H9 (cell line): ENCODE measurements at regions not wholly inside any gene's neighbourhood (a gene's known extent, or its start where the extent isn't known, plus 50 kb on each side); places are given as distances from the start of the nearest gene placed in this dataset.

ENCODE experiments used
- DNase-seq: peaks from one replicate; pipeline ENCODE4 v3.0.0-alpha.2; 2017
- H2AFZ ChIP-seq: one replicate; pipeline ENCODE4 v1.6.1; 2013; ENCODE audit warnings: mild to moderate bottlenecking, low read length, control low read depth, moderate library complexity
- H2AK5ac ChIP-seq: 2 replicates; pipeline ENCODE4 v1.6.1; 2013; ENCODE audit warnings: low read length, control low read depth, mixed read lengths; ENCODE audit not compliant: insufficient read length
- H2BK120ac ChIP-seq: one replicate; pipeline ENCODE4 v1.6.1; 2013; ENCODE audit warnings: low read depth, mild to moderate bottlenecking, low read length, control low read depth, inconsistent platforms; ENCODE audit not compliant: poor library complexity, severe bottlenecking
- H2BK12ac ChIP-seq: 2 replicates; pipeline ENCODE4 v1.6.1; 2013; ENCODE audit warnings: low read length, control low read depth, mixed read lengths, low read depth; ENCODE audit not compliant: insufficient read length
- H2BK15ac ChIP-seq: 2 replicates; pipeline ENCODE4 v1.6.1; 2013; ENCODE audit warnings: low read depth, low read length, control low read depth
- H2BK20ac ChIP-seq: one replicate; pipeline ENCODE4 v1.6.1; 2013; ENCODE audit warnings: low read depth, mild to moderate bottlenecking, low read length, control low read depth, inconsistent platforms; ENCODE audit not compliant: poor library complexity, severe bottlenecking
- H2BK5ac ChIP-seq: 2 replicates; pipeline ENCODE4 v1.6.1; 2013; ENCODE audit warnings: low read length, control low read depth, mixed read lengths; ENCODE audit not compliant: insufficient read length
- H3K14ac ChIP-seq: 2 replicates; pipeline ENCODE4 v1.6.1; 2013; ENCODE audit warnings: low read length, control low read depth; ENCODE audit not compliant: insufficient read depth
- H3K18ac ChIP-seq: 2 replicates; pipeline ENCODE4 v1.6.1; 2013; ENCODE audit warnings: low read depth, mild to moderate bottlenecking, mixed read lengths, low read length, control low read depth; ENCODE audit not compliant: insufficient read length
- H3K23ac ChIP-seq: 2 replicates; pipeline ENCODE4 v1.6.1; 2013; ENCODE audit warnings: low read length, control low read depth, mixed read lengths, low read depth; ENCODE audit not compliant: insufficient read length
- H3K23me2 ChIP-seq: 2 replicates; pipeline ENCODE4 v1.6.1; 2013; ENCODE audit warnings: low read depth, mild to moderate bottlenecking, mixed read lengths, low read length, control low read depth; ENCODE audit not compliant: insufficient read length, poor library complexity, severe bottlenecking
- H3K27ac ChIP-seq: 2 replicates; pipeline ENCODE4 v1.5.1; 2013; ENCODE audit warnings: low read length, control low read depth, mixed read lengths, low read depth; ENCODE audit not compliant: insufficient read length
- H3K27me3 ChIP-seq: 2 replicates; pipeline ENCODE4 v1.6.1; 2013; ENCODE audit warnings: low read length, control low read depth, inconsistent platforms; ENCODE audit not compliant: insufficient read depth
- H3K4ac ChIP-seq: 2 replicates; pipeline ENCODE4 v1.6.1; 2013; ENCODE audit warnings: low read depth, mild to moderate bottlenecking, control low read depth, inconsistent platforms, low read length, moderate library complexity
- H3K4me1 ChIP-seq: 2 replicates; pipeline ENCODE4 v1.6.1; 2013; ENCODE audit warnings: low read length, control low read depth, inconsistent platforms; ENCODE audit not compliant: insufficient read depth
- H3K4me2 ChIP-seq: 2 replicates; pipeline ENCODE4 v1.6.1; 2013; ENCODE audit warnings: low read length, control low read depth, mixed read lengths; ENCODE audit not compliant: insufficient read length, insufficient read depth
- H3K56ac ChIP-seq: 2 replicates; pipeline ENCODE4 v1.6.1; 2013; ENCODE audit warnings: low read depth, mild to moderate bottlenecking, mixed read lengths, low read length, control low read depth; ENCODE audit not compliant: insufficient read length
- H3K79me1 ChIP-seq: 2 replicates; pipeline ENCODE4 v1.6.1; 2013; ENCODE audit warnings: low read depth, mild to moderate bottlenecking, moderate library complexity, low read length, control low read depth, inconsistent platforms; ENCODE audit not compliant: insufficient read depth, poor library complexity, severe bottlenecking
- H3K79me2 ChIP-seq: 2 replicates; pipeline ENCODE4 v1.6.1; 2013; ENCODE audit warnings: low read length, control low read depth, inconsistent platforms; ENCODE audit not compliant: insufficient read depth
- H3K9ac ChIP-seq: 2 replicates; pipeline ENCODE4 v1.6.1; 2013; ENCODE audit warnings: low read length, control low read depth, mixed read lengths; ENCODE audit not compliant: insufficient read length; ENCODE audit errors: extremely low read depth
- H3K9me3 ChIP-seq: one replicate; pipeline ENCODE4 v1.6.1; 2013; ENCODE audit warnings: low read depth, low read length, inconsistent platforms; ENCODE audit not compliant: control insufficient read depth
- H3T11ph ChIP-seq: one replicate; pipeline ENCODE4 v1.6.1; 2013; ENCODE audit warnings: mild to moderate bottlenecking, low read length, control low read depth, inconsistent platforms
- H4K20me1 ChIP-seq: one replicate; pipeline ENCODE4 v1.6.1; 2013; ENCODE audit not compliant: control insufficient read depth, insufficient read length, insufficient read depth
- H4K5ac ChIP-seq: 2 replicates; pipeline ENCODE4 v1.6.1; 2013; ENCODE audit warnings: low read depth, mild to moderate bottlenecking, mixed read lengths, low read length, control low read depth; ENCODE audit not compliant: insufficient read length
- H4K8ac ChIP-seq: replicated peaks from 2 replicates; pipeline ENCODE4 v1.6.1; 2013; ENCODE audit warnings: low read length, control low read depth, mixed read lengths, low read depth; ENCODE audit not compliant: insufficient read length
- H4K91ac ChIP-seq: 2 replicates; pipeline ENCODE4 v1.6.1; 2013; ENCODE audit warnings: low read depth, mild to moderate bottlenecking, moderate library complexity, mixed read lengths, low read length, control low read depth; ENCODE audit not compliant: insufficient read length
- H3K27ac Mint-ChIP-seq, 3 experiments: 2 replicates in 2 of 3; 3 replicates in 1 of 3; pipeline ENCODE4 v1.8.0; 2020 to 2021; ENCODE audit warnings: mixed read lengths in 3 of 3, mild to moderate bottlenecking in 1 of 3, moderate library complexity in 1 of 3
- H3K27me3 Mint-ChIP-seq: 2 replicates; pipeline ENCODE4 v1.8.0; 2021; ENCODE audit warnings: low read depth, mild to moderate bottlenecking, moderate library complexity, mixed read lengths
- H3K36me3 Mint-ChIP-seq, 3 experiments: 2 replicates in 2 of 3; 3 replicates in 1 of 3; pipeline ENCODE4 v1.8.0; 2020 to 2021; ENCODE audit warnings: low read depth in 3 of 3, mixed read lengths in 3 of 3; ENCODE audit not compliant: insufficient read depth in 1 of 3
- H3K4me1 Mint-ChIP-seq, 2 experiments: 2 replicates each; pipeline ENCODE4 v1.8.0; 2020; ENCODE audit warnings: mixed read lengths in 2 of 2
- H3K4me3 Mint-ChIP-seq, 2 experiments: 2 replicates in 1 of 2; 3 replicates in 1 of 2; pipeline ENCODE4 v1.8.0; 2020 to 2021; ENCODE audit warnings: mild to moderate bottlenecking in 2 of 2, mixed read lengths in 2 of 2, moderate library complexity in 1 of 2
- H3K9me3 Mint-ChIP-seq, 2 experiments: 2 replicates in 1 of 2; 3 replicates in 1 of 2; pipeline ENCODE4 v1.8.0; 2020; ENCODE audit warnings: mild to moderate bottlenecking in 2 of 2, mixed read lengths in 2 of 2, moderate library complexity in 1 of 2
- WGBS: extraction: QIAGEN DNeasy Blood & Tissue Kit; methylation state at CpG from one replicate; pipeline ENCODE4 v1.1.7; 2013; ENCODE audit warnings: missing lambda C conversion rate, low lambda C conversion rate, mixed read lengths; ENCODE audit not compliant: insufficient read length; ENCODE audit errors: extremely low coverage; 5-methylcytosine and 5-hydroxymethylcytosine counted together
- TF ChIP-seq, protein P1 (sequence below): fragments of 200-600 bp; sonication (generic); conservative IDR thresholded peaks from 3 replicates; pipeline ENCODE4 v1.8.0; 2021; ENCODE audit warnings: antibody characterized with exemption, mild to moderate bottlenecking

DNA sequence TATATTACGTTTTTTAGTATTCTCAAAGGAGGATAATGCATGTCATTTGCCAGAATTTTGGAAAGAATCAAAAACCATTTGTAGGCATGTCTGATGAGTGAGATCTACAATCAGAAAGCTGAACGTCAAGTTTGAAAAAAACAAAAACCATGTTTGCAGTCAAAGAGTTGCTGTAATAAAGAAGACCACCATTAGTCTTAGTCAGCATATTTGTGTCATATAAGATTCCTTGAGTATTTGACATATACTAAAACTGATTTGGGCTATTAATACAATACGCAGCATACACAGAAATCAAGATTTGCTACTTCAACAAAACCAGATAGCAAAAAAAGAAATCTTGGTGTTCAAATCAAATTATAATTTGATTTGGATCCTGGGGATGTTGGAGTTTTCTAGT is 247.5 kb downstream of the SAMD5 start:
- Histone ChIP-seq H3K27ac (no peak overlapping the region), H3K23me2 (no peaks in the 10 kb centered on the region), H3K9me3 (no peaks in the 10 kb centered on the region), H3K79me2 (no peaks in the 10 kb centered on the region), H2BK12ac (no peak overlapping the region), H4K91ac (no peak overlapping the region), H2AFZ (no peak overlapping the region), H3K4me1 (no peaks in the 10 kb centered on the region), H3K79me1 (no peaks in the 10 kb centered on the region), H4K8ac (no peak overlapping the region), H3K56ac (no peak overlapping the region), H3K18ac (no peak overlapping the region), H2BK5ac (no peak overlapping the region), H3K4ac (no peak overlapping the region), H4K5ac (no peak overlapping the region), H3K4me2 (no peak overlapping the region), H2BK120ac (no peak overlapping the region), H3K14ac (no peak overlapping the region), H4K20me1 (no peaks in the 10 kb centered on the region), H3K27me3 (no peaks in the 10 kb centered on the region), H3T11ph (no peak overlapping the region), H2AK5ac (no peak overlapping the region), H2BK20ac (no peak overlapping the region), H2BK15ac (no peak overlapping the region), H3K23ac (no peak overlapping the region), H3K9ac (no peak overlapping the region)
- no CpG with 5 or more reads among the region's 3 CpGs for WGBS
- Mint-ChIP-seq H3K9me3 (peaks cover 0 to 2% of the 10 kb centered on the region in 2 experiments; a peak in 2 of 5 replicates), H3K4me1 (no peaks in the 10 kb centered on the region), H3K36me3 (no peaks in the 10 kb centered on the region), H3K4me3 (no peak overlapping the region), H3K27ac (no peak overlapping the region), H3K27me3 (no peaks in the 10 kb centered on the region)
- TF ChIP-seq, protein P1, sequence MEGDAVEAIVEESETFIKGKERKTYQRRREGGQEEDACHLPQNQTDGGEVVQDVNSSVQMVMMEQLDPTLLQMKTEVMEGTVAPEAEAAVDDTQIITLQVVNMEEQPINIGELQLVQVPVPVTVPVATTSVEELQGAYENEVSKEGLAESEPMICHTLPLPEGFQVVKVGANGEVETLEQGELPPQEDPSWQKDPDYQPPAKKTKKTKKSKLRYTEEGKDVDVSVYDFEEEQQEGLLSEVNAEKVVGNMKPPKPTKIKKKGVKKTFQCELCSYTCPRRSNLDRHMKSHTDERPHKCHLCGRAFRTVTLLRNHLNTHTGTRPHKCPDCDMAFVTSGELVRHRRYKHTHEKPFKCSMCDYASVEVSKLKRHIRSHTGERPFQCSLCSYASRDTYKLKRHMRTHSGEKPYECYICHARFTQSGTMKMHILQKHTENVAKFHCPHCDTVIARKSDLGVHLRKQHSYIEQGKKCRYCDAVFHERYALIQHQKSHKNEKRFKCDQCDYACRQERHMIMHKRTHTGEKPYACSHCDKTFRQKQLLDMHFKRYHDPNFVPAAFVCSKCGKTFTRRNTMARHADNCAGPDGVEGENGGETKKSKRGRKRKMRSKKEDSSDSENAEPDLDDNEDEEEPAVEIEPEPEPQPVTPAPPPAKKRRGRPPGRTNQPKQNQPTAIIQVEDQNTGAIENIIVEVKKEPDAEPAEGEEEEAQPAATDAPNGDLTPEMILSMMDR, result no peak
- no peak for DNase-seq
